ENCODE measurements at regions not wholly inside any gene's neighbourhood (a gene's known extent, or its start where the extent isn't known, plus 50 kb on each side); places are given as distances from the start of the nearest gene placed in this dataset.

- TF ChIP-seq CTCF (IDR thresholded peaks at IDR 0.05; ENCODE audit: control extremely low read depth, extremely low read depth, low read depth, missing control alignments) = no peak
- POLR2A ChIA-PET = no interaction called here
These were observed 52.0 kb downstream of the MAGEF1 start for GRCh38 chr3:184659797-184660301.

GRCh38 chr3:184658223-184658928 is 53.5 kb downstream of the MAGEF1 start:
- POLR2A ChIA-PET = interaction anchor here (0.6 kb wide), 1 partner anchor 1690 kb away, joined by 3 read pairs; no protein-coding TSS in a partner anchor
- no peak for TF ChIP-seq CTCF (IDR thresholded peaks at IDR 0.05; ENCODE audit: control extremely low read depth, extremely low read depth, low read depth, missing control alignments)
- no peak for DNase-seq (ENCODE audit: extremely low spot score)
- CTCF ChIA-PET = interaction anchor here (1.3 to 1.4 kb wide), 2 partner anchors 12 to 120 kb away, joined by 3 read pairs; no protein-coding TSS in a partner anchor

More at GRCh38 chr3:184659797-184660301, 52.0 kb downstream of the MAGEF1 start:
- no peak for DNase-seq (ENCODE audit: extremely low spot score)
- CTCF ChIA-PET = interaction anchor here (1.6 kb wide), 1 partner anchor 13 kb away, joined by 3 read pairs; no protein-coding TSS in a partner anchor

DNA sequence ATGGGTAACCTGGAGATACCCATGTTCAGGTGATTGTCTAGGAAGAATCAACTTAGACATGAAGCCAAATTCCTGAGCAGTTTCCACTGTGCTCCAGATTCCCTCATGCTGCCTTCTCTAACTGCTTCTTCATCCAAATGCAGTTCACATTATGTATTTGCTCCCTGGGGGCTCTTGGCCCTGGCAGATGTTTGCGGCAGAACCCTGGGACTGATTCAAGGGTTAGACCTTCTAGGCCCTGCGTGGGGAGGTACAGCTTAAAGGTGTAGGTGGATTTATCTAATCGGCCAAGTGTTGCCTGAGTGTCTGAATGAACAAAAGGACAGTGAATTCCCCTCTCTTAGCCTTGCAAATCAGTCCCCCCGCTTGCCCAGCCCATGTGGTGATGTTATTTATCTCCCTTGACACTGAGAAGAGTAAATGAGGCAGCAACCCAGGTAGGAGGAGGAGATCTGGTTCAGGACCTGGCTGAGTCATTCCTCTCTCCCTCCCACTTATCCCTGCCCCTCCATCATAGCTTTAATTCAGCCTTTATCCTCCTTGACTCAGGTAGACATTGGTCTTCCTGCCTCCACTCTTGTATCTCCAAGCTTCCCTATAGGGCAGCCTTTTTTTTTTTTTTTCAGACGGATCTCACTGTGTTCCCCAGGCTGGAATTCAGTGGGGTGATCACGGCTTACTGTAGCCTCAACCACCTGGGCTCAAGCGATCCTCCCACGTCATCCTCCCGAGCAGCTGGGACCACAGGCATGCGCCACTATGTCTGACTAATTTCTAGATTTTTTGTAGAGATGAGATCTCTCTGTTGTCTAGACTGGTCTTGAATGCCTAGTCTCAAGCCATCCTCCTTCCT is 54.8 kb downstream of the MAGEF1 start:
- TF ChIP-seq CTCF (IDR thresholded peaks at IDR 0.05; ENCODE audit: control extremely low read depth, extremely low read depth, low read depth, missing control alignments) = no peak
- ChIA-PET CTCF (interaction anchor here (0.9 to 1.4 kb wide), 3 partner anchors 13 to 144 kb away, joined by 3 read pairs; no protein-coding TSS in a partner anchor), POLR2A (no interaction called here)
- peak; percentile 78 for DNase-seq (ENCODE audit: extremely low spot score)

GRCh38 chr3:184656458-184656828 is 55.4 kb downstream of the MAGEF1 start:
- CTCF ChIA-PET = no interaction called here
- POLR2A ChIA-PET = no interaction called here
- DNase-seq (ENCODE audit: extremely low spot score) = no peak
- TF ChIP-seq CTCF (IDR thresholded peaks at IDR 0.05; ENCODE audit: control extremely low read depth, extremely low read depth, low read depth, missing control alignments) = no peak

DNA sequence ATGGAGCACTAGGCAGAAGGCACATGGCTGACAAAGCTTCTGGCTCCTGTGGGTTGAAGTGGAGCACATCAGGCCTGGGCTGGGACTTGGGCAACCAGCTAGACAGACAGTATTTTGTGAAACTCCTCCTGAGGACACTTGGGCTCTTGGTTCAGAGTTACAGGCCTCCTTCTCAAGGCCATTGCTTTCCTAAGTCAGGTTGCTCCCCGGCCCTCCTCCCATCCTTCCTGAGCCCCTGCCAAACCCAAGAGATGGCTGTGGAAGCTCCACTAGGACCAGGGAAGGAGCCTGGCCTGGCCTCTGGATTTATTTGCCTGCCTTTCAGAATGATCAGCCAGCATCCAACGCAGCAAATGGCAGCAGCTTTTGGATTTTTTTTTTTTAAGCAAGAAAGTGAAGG is 56.3 kb downstream of the MAGEF1 start:
- TF ChIP-seq CTCF (IDR thresholded peaks at IDR 0.05; ENCODE audit: control extremely low read depth, extremely low read depth, low read depth, missing control alignments) = no peak
- CTCF ChIA-PET = interaction anchor here (1.9 kb wide), 1 partner anchor 14 kb away, joined by 4 read pairs; no protein-coding TSS in a partner anchor
- POLR2A ChIA-PET = no interaction called here
- DNase-seq (ENCODE audit: extremely low spot score) = no peak

DNA sequence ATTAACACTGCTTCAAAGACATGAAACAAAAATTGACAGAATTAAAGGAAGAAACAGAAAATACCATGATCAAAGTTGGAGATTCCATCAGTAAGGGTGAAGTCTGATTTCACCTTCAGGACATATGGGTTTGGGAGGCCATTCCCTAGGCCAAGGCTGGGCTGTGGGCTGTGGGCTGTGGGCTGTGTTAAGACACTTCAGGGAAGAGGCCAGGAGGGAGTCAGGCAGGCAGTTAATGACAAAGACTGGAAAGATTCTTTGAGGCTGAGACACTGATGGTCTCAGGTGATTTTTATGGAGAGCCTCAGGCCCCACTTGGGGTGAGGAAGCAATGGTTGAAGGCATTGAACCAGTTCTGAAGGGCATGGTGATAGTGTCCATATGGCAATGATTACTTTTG is 57.5 kb downstream of the MAGEF1 start:
- DNase-seq (ENCODE audit: extremely low spot score) = no peak
- ChIA-PET CTCF (interaction anchor here (1.1 to 1.9 kb wide), 2 partner anchors 13 to 72 kb away, joined by 3 to 4 read pairs; no protein-coding TSS in a partner anchor), POLR2A (no interaction called here)
- TF ChIP-seq CTCF (IDR thresholded peaks at IDR 0.05; ENCODE audit: control extremely low read depth, extremely low read depth, low read depth, missing control alignments) = no peak
